ENCODE measurements at regions not wholly inside any gene's neighbourhood (a gene's known extent, or its start where the extent isn't known, plus 50 kb on each side); places are given as distances from the start of the nearest gene placed in this dataset.
A peak's percentile ranks its signal among the peaks of the same experiment; 100 is the strongest.

- no peak for TF ChIP-seq CTCF (CRISPR knock-in tag; IDR thresholded peaks at IDR 0.05)
- no peak for TF ChIP-seq ZNF207 (IDR thresholded peaks at IDR 0.05; ENCODE audit: borderline replicate concordance)
- no peak for TF ChIP-seq BCLAF1 (IDR thresholded peaks at IDR 0.05)
- TF ChIP-seq ATF3 (CRISPR knock-in tag; IDR thresholded peaks at IDR 0.05): no peak
- TF ChIP-seq MAFK (conservative IDR thresholded peaks at IDR 0.05 in 1 of 2, IDR thresholded peaks at IDR 0.05 in 1 of 2; ENCODE audit: low read length in 2 of 2): no peak
- TF ChIP-seq FOSL1 (CRISPR knock-in tag; IDR thresholded peaks at IDR 0.05; ENCODE audit: borderline replicate concordance): no peak
- no peak for TF ChIP-seq ELF1 (CRISPR knock-in tag; IDR thresholded peaks at IDR 0.05)
- no peak for TF ChIP-seq NR2C2 (CRISPR knock-in tag; IDR thresholded peaks at IDR 0.05; ENCODE audit: borderline replicate concordance)
- no peak for TF ChIP-seq NFRKB (IDR thresholded peaks at IDR 0.05)
- TF ChIP-seq MXD4 (CRISPR knock-in tag; IDR thresholded peaks at IDR 0.05): no peak
- no peak for TF ChIP-seq PREB (CRISPR knock-in tag; IDR thresholded peaks at IDR 0.05)
- TF ChIP-seq FOSL2 (CRISPR knock-in tag; IDR thresholded peaks at IDR 0.05): peak; percentile 46; the same call in 1 of the 2 replicates
Measured at GRCh38 chrX:40262157-40263013, 164.6 kb upstream of the BCOR start.

Measured in HepG2 (cell line).